Activated T-cell treated with anti-CD3 and anti-CD28 coated beads, Interleukin-2, amount 50 U/mL, for 48 hours (primary cell): ENCODE measurements at regions not wholly inside any gene's neighbourhood (a gene's known extent, or its start where the extent isn't known, plus 50 kb on each side); places are given as distances from the start of the nearest gene placed in this dataset.

ENCODE experiments used
- DNase-seq, 2 experiments: peaks; one replicate each; pipeline ENCODE4 v3.0.0-alpha.2; 2020

GRCh38 chr6:105839266-105839665 lies 246.9 kb upstream of the PRDM1 start:
- no peak for DNase-seq

GRCh38 chr6:105838171-105838570 lies 248.0 kb upstream of the PRDM1 start:
- DNase-seq, result no peak

- DNase-seq, result no peak
Observed at GRCh38 chr6:105836889-105837288, 249.2 kb upstream of the PRDM1 start.

GRCh38 chr6:105836379-105836778 lies 249.8 kb upstream of the PRDM1 start:
- DNase-seq, result no peak

DNA sequence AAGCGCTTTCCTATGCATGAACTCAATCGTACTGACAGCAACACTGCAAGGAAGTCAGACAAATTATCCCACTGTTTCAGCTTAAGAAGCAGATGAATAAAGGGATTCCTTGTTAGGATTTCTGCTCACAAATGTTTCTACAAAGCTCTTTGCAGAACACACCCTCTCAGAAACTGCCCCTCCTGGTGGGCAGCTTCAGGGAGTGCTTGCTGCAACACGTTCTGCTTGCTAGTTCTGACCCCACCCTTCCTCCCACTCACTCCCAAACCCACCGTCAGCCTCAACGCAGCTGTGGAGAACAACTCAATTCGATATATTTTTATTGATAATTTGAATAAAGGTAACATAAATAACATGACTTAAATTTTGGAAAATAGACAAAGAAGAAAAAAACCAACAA lies 250.8 kb upstream of the PRDM1 start:
- no peak for DNase-seq

- DNase-seq, result no peak
Observed at GRCh38 chr6:105833959-105834947, 251.9 kb upstream of the PRDM1 start.

DNA sequence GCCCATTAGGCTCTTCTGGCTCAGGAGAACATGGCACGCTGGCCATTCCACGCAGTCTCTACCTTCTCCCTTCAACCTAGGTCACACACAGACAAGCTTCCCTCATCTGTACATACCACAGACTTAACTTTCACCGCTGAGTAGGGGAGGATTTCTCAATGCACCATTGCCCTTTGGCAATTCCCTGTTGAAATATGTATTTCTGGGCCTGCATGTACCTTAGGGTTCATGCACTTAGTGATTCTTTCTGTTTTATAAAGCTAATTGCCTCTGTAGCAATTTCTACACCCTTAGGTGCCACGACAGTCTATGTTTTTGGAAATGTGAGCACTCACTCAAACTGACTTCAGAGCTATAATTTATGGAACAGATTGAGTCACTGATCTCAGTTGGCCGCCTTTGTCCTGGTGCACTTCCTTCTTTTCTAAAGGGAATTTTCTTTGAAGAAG lies 253.8 kb upstream of the PRDM1 start:
- no peak for DNase-seq

- DNase-seq, result no peak
Observed at GRCh38 chr6:105831311-105832097, 254.6 kb upstream of the PRDM1 start.

DNA sequence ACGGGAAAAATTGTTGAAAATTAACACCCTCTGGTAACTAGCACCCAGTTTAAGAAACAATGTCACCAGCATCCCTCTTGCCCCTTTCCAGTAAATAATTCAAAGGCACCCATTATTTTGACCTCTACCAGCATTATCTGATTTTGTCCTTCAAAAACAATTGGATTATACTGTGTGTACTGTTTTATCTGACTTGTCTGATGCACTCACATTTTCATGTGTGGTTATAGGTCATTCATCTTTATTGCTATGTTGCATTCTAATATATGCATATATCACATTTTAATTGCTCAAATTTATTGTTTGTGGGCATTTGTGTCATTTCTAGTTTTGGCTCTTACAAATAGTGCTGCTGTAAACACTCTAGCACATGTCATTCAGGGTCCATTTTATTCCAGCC lies 260.9 kb upstream of the PRDM1 start:
- DNase-seq, result no peak

DNA sequence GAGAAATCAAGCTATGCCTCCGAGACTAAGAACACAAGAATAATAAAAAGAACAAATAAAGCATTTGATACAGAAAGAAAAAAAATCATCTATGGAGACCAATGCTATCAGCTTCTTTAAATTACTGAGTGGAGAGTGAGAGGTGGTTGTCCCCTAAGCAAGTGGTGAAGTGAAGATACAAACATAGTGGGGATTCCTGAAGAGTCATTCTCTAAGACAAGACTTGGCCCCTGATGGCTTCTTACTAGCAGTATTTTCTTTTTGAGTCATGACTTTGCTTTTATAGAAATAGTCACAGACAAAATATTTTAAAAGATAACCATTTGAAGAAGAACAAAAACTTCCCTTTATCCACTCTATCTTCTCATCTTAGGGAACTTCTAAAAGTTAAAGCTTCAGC lies 261.4 kb upstream of the PRDM1 start:
- DNase-seq, result no peak

GRCh38 chr6:105821777-105822176 lies 264.4 kb upstream of the PRDM1 start:
- no peak for DNase-seq

DNA sequence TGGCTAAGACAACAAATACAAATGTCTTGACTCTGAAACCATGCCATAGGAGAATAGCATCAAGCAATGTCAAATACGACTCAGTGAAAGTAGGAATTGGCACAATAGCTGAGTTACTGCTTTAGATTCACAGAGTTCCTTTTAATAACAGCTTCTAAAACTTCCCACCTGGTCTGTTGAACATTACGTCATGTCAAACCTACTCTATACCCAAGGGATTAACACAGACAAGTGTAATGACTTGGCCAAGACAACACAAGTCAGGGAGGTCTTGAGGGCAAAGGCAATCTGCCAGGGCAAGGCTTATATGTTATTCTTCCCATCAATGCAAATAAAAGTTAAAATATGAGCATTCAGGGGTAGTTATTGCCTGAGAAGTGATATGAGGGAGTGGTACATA lies 265.1 kb upstream of the PRDM1 start:
- DNase-seq, result no peak

GRCh38 chr6:105819745-105820144 lies 266.4 kb upstream of the PRDM1 start:
- no peak for DNase-seq

DNA sequence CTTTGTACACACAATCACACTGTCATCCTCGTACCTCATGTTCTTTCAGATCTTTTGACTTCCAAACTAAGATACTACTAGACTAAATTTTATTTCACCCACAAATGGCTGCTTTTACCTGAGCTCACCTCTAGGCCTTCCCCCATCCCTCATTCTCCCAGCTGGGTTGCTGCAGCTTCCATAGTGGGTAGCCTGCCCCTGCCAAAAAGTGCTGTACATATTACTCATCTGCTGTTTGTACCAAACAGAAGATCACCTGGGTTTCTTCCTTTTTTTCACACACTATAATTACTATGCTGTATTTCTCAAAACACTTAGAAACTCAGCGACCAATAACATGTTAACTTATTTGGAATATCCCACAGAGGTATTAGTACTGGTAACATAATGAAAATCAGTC lies 267.6 kb upstream of the PRDM1 start:
- no peak for DNase-seq

- DNase-seq, result no peak
Observed at GRCh38 chr6:105817961-105818360, 268.2 kb upstream of the PRDM1 start.

- no peak for DNase-seq
Observed at GRCh38 chr6:105817370-105817769, 268.8 kb upstream of the PRDM1 start.

GRCh38 chr6:105816847-105817246 lies 269.3 kb upstream of the PRDM1 start:
- no peak for DNase-seq

- no peak for DNase-seq
Observed at GRCh38 chr6:105815661-105816555, 270.2 kb upstream of the PRDM1 start.

DNA sequence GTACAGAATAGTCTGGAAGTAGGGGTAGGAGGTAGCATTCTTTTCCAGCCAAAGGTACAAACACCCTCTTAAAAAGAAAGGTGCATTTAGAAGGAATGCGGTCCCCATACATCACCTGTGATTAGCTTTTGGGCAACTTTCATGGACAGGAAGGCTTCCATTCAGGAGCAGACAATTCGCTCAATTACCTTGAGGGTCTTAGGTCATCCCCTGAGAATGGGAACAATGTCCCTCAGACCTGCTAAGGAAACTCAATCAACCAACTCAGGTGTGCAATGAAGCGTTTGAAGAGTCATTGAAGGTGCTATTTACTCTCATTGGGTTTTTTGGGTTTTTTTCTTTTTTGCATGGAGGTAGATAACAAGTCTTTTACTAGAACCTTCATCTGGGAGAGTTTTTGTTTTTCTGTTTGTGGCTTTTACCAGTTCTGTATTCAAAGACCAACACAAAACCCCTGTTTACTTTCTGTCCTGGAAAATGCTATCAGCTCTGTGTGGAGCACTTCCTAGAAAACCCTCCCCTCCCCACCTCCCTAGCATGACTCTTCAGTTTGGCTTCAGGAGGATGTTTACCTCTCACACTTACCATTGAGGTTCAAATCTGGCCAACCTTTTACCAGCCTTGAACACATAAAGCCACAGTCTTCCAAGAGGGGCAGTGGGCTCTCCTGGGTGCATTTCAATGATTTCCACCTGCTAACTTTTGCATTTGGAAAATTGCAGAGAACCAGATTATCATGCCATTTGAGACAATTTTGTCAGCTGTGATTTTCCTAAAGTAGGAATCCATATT lies 271.2 kb upstream of the PRDM1 start:
- no peak for DNase-seq

- no peak for DNase-seq
Observed at GRCh38 chr6:105810922-105811482, 275.1 kb upstream of the PRDM1 start.

- DNase-seq, result peak; percentile 65
Observed at GRCh38 chr6:105810105-105810921, 275.8 kb upstream of the PRDM1 start.
